Gastrocnemius medialis (tissue), 4 donors: ENCODE measurements at regions not wholly inside any gene's neighbourhood (a gene's known extent, or its start where the extent isn't known, plus 50 kb on each side); places are given as distances from the start of the nearest gene placed in this dataset.

ENCODE experiments used
- ATAC-seq, 2 donors: fragments of 150-250 bp; one replicate each; pipeline ENCODE4 v1.9.1; 2016
- DNase-seq, 2 donors: peaks; one replicate each; pipeline ENCODE4 v3.0.0-alpha.2; 2019
- H3K27ac ChIP-seq, 4 donors: fragments of 200-600 bp; sonication (generic); 1 replicate in 1 of 4; 2 replicates in 3 of 4; pipeline ENCODE4 v1.5.1; 2016 to 2018; ENCODE audit warnings: mild to moderate bottlenecking in 2 of 4, moderate library complexity in 1 of 4
- H3K27me3 ChIP-seq, 3 donors: fragments of 200-600 bp; sonication (generic) in 2 of 3; 1 replicate in 1 of 3; 2 replicates in 2 of 3; pipeline versions ENCODE4 v1.5.1 to v1.6.0; 2016 to 2019; ENCODE audit warnings: mild to moderate bottlenecking in 1 of 3, moderate library complexity in 1 of 3
- H3K36me3 ChIP-seq, 2 donors: fragments of 200-600 bp; sonication (generic) in 1 of 2; one replicate each; pipeline ENCODE4 v1.5.1; 2017 to 2018
- H3K4me1 ChIP-seq, 2 donors: fragments of 200-600 bp; sonication (generic) in 1 of 2; one replicate each; pipeline ENCODE4 v1.5.1; 2016 to 2017; ENCODE audit warnings: mild to moderate bottlenecking in 2 of 2
- H3K4me3 ChIP-seq, 4 donors: fragments of 200-600 bp; sonication (generic) in 3 of 4; 1 replicate in 1 of 4; 2 replicates in 3 of 4; pipeline ENCODE4 v1.5.1; 2016 to 2019; ENCODE audit warnings: mild to moderate bottlenecking in 2 of 4
- H3K9me3 ChIP-seq, 3 donors: fragments of 200-600 bp; sonication (generic) in 2 of 3; 1 replicate in 1 of 3; 2 replicates in 2 of 3; pipeline ENCODE4 v1.5.1; 2016 to 2019
- CTCF ChIP-seq, 5 experiments: fragments of 450-650 bp in 3 of 5; fragments of 200-600 bp in 2 of 5; sonication (generic) in 2 of 5; IDR thresholded peaks in 4 of 5; conservative IDR thresholded peaks in 1 of 5; 1 replicate in 4 of 5; 2 replicates in 1 of 5; pipeline ENCODE4 v1.5.1; 2016 to 2019; ENCODE audit warnings: antibody characterized with exemption in 5 of 5, mild to moderate bottlenecking in 3 of 5, moderate library complexity in 3 of 5
- POLR2A ChIP-seq, 2 donors: fragments of 450-650 bp; IDR thresholded peaks; one replicate each; pipeline ENCODE4 v1.6.1; 2017; ENCODE audit warnings: antibody characterized with exemption in 2 of 2, mild to moderate bottlenecking in 2 of 2, moderate library complexity in 2 of 2
- in situ Hi-C, 4 donors: fragments of 200-750 bp; cut with MboI; loops; one replicate each; pipeline versions ENCODE4 v1.15.0 to v1.8.0; 2017; ENCODE audit warnings: low sequenced_read_pairs in 4 of 4
- intact Hi-C: fragments of 100-400 bp; cut with DNase I; formaldehyde crosslinking; loops from one replicate; pipeline ENCODE4 v1.15.1; 2023; ENCODE audit warnings: low total_unique reads

GRCh38 chr5:142447887-142448286 is 123.1 kb upstream of the SPRY4 start:
- TF ChIP-seq POLR2A (IDR thresholded peaks at IDR 0.05) = no peak
- H3K4me1 ChIP-seq = no peaks in the 10 kb centered on the region
- no peaks in the 10 kb centered on the region for H3K36me3 ChIP-seq
- intact Hi-C loops (no loop called here), in situ Hi-C loops (no loop called here)
- H3K9me3 ChIP-seq = no peaks in the 10 kb centered on the region
- no peaks in the 10 kb centered on the region for H3K27me3 ChIP-seq
- DNase-seq (no peak), ATAC-seq (no peak)
- no peak overlapping the region for H3K4me3 ChIP-seq
- no peak overlapping the region for H3K27ac ChIP-seq

GRCh38 chr5:142446960-142447279 is 122.1 kb upstream of the SPRY4 start:
- intact Hi-C loops (no loop called here), in situ Hi-C loops (no loop called here)
- no peak for TF ChIP-seq POLR2A (IDR thresholded peaks at IDR 0.05)
- Histone ChIP-seq H3K4me3 (no peak overlapping the region), H3K27me3 (no peaks in the 10 kb centered on the region), H3K4me1 (no peaks in the 10 kb centered on the region), H3K27ac (peak overlapping the region in 1 of 4 donors; percentile 19), H3K36me3 (no peaks in the 10 kb centered on the region), H3K9me3 (no peaks in the 10 kb centered on the region)
- ATAC-seq (no peak), DNase-seq (no peak)

- Histone ChIP-seq H3K4me1 (no peaks in the 10 kb centered on the region), H3K9me3 (no peaks in the 10 kb centered on the region), H3K36me3 (no peaks in the 10 kb centered on the region), H3K4me3 (no peak overlapping the region), H3K27ac (peak overlapping the region in 3 of 4 donors; percentile 10 to 48 (median 19)), H3K27me3 (no peaks in the 10 kb centered on the region)
- no peak for DNase-seq
- intact Hi-C loops = no loop called here
- TF ChIP-seq CTCF (IDR thresholded peaks at IDR 0.05 in 4 of 5, conservative IDR thresholded peaks at IDR 0.05 in 1 of 5) (no peak), POLR2A (IDR thresholded peaks at IDR 0.05) (no peak)
- in situ Hi-C loops = no loop called here
- peak in 1 of 2 donors; percentile 30 for ATAC-seq
Measured at GRCh38 chr5:142446131-142446959, 121.5 kb upstream of the SPRY4 start.

GRCh38 chr5:142445266-142445665 is 120.4 kb upstream of the SPRY4 start:
- TF ChIP-seq POLR2A (IDR thresholded peaks at IDR 0.05) = no peak
- no peak for TF ChIP-seq CTCF (IDR thresholded peaks at IDR 0.05 in 4 of 5, conservative IDR thresholded peaks at IDR 0.05 in 1 of 5)
- intact Hi-C loops = no loop called here
- no peak for ATAC-seq
- Histone ChIP-seq H3K36me3 (no peaks in the 10 kb centered on the region), H3K9me3 (no peaks in the 10 kb centered on the region), H3K4me3 (no peak overlapping the region), H3K27ac (peak overlapping the region in 1 of 4 donors; percentile 48), H3K27me3 (no peaks in the 10 kb centered on the region), H3K4me1 (no peaks in the 10 kb centered on the region)
- in situ Hi-C loops = no loop called here
- no peak for DNase-seq

- ATAC-seq = no peak
- peak overlapping the region in 1 of 4 donors; percentile 33 for H3K27ac ChIP-seq
- TF ChIP-seq POLR2A (IDR thresholded peaks at IDR 0.05) = no peak
- TF ChIP-seq CTCF (IDR thresholded peaks at IDR 0.05 in 4 of 5, conservative IDR thresholded peaks at IDR 0.05 in 1 of 5) = no peak
Measured at GRCh38 chr5:142441616-142442015, 116.8 kb upstream of the SPRY4 start.

More at GRCh38 chr5:142441616-142442015, 116.8 kb upstream of the SPRY4 start:
- Histone ChIP-seq H3K9me3 (no peaks in the 10 kb centered on the region), H3K27me3 (no peaks in the 10 kb centered on the region), H3K4me1 (no peaks in the 10 kb centered on the region), H3K36me3 (no peaks in the 10 kb centered on the region), H3K4me3 (no peak overlapping the region)
- in situ Hi-C loops (no loop called here), intact Hi-C loops (loop anchor here (5.0 kb wide), 1 partner anchor 106 kb away; no protein-coding TSS in a partner anchor)
- peak in 1 of 2 donors; percentile 30 for DNase-seq
